ENCODE measurements at regions not wholly inside any gene's neighbourhood (a gene's known extent, or its start where the extent isn't known, plus 50 kb on each side); places are given as distances from the start of the nearest gene placed in this dataset.

GRCh38 chr3:150073031-150073430 is 102.3 kb upstream of the PFN2 start:
- TF ChIP-seq CTCF (IDR thresholded peaks at IDR 0.05) (no peak), POLR2A (IDR thresholded peaks at IDR 0.05) (no peak)
